Upper lobe of left lung (tissue), 4 donors: ENCODE measurements at regions not wholly inside any gene's neighbourhood (a gene's known extent, or its start where the extent isn't known, plus 50 kb on each side); places are given as distances from the start of the nearest gene placed in this dataset.

ENCODE experiments used
- CTCF ChIP-seq, 6 experiments: fragments of 450-650 bp in 4 of 6; fragments of 200-600 bp in 2 of 6; sonication (generic) in 2 of 6; IDR thresholded peaks; one replicate each; pipeline ENCODE4 v1.5.1; 2016 to 2019; ENCODE audit warnings: antibody characterized with exemption in 6 of 6
- POLR2A ChIP-seq, 4 donors: fragments of 450-650 bp; IDR thresholded peaks; one replicate each; pipeline ENCODE4 v1.5.1; 2016 to 2017; ENCODE audit warnings: antibody characterized with exemption in 4 of 4, mild to moderate bottlenecking in 2 of 4
- POLR2AphosphoS5 ChIP-seq, 2 donors: sonication (generic); formaldehyde crosslinking; IDR thresholded peaks; one replicate each; pipeline ENCODE4 v1.5.1; 2017; ENCODE audit warnings: antibody characterized with exemption in 2 of 2

GRCh38 chr5:174533751-174534241 is 190.6 kb upstream of the MSX2 start:
- TF ChIP-seq POLR2AphosphoS5 (IDR thresholded peaks at IDR 0.05) (no peak), CTCF (IDR thresholded peaks at IDR 0.05) (no peak), POLR2A (IDR thresholded peaks at IDR 0.05) (no peak)
